ENCODE measurements at regions not wholly inside any gene's neighbourhood (a gene's known extent, or its start where the extent isn't known, plus 50 kb on each side); places are given as distances from the start of the nearest gene placed in this dataset.

DNA sequence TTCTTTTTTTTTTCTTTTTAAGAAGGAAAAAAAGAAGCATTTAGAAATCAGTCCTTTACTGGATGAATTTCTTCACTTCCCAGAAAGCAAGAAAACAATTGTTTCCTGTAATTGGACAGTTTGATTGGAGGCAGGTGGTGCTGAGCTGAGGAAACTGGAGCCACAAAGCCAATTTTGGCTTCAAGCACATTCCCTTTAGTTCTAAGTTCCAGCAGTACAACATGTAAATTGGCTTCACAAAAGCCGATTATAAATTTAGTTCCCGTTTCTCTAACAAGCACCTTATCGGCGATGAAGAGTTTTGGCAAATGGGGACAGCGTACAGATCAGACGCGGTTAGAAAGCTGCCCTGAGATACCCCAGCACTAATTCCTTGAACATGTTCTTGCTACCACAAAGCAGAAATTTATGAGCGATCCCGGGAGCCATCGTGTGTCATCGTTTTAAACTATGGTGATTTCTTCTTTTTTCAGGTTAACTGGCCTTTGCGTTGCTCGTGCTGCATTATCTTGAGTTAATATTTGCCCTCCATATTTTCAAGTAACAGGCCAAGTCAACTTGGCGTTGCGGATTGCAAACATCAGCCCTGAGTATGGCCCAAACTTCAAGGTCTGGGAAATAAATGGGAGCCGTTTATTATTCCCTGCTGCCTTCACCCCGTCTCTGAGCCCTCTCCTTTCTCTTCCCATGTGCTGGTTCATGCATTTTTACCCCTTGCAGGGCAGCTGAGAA is 190.4 kb upstream of the ID2 start:
- Histone ChIP-seq H3K36me3 (ENCODE audit: control insufficient read depth, insufficient read depth, low read length) (no peaks in the 10 kb centered on the region), H3K9me3 (ENCODE audit: control insufficient read depth, low read length) (no peaks in the 10 kb centered on the region), H3K4me1 (ENCODE audit: control insufficient read depth, insufficient read depth, low read length, poor library complexity, severe bottlenecking) (peaks cover 4% of the 10 kb centered on the region), H3K27ac (ENCODE audit: low read depth, low read length, severe bottlenecking) (no peak overlapping the region), H3K4me3 (ENCODE audit: extremely low read depth, insufficient read depth, low read length, poor library complexity, severe bottlenecking) (no peak overlapping the region)
- WGBS, 2 experiments (ENCODE audit: insufficient coverage in 2 of 2), result 93 to 95% methylated on average over 15 to 17 of the region's 17 CpGs

DNA sequence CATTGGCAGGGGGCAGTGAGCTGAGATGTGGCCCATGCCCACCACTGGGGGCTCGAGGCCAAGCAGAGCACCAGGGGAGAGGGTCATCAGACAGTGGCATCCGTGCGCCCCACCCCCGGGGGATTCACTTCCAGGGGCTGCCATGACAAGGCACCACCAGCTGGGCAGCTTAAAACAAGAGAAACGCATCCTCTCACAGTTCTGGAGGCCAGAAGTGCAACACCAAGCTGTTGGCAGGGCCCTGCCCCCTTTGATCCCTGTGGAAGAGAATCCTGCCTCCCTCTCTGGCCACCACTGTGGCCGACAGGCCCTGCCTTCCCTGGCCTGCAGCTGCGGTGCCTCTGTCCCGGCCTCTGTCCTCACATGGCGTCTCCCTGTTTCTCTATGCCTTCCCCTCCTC is 187.7 kb upstream of the ID2 start:
- 85 to 91% methylated on average over 8 to 9 of the region's 9 CpGs for WGBS, 2 experiments (ENCODE audit: insufficient coverage in 2 of 2)
- no peak overlapping the region for H3K27ac ChIP-seq (ENCODE audit: low read depth, low read length, severe bottlenecking)
- H3K4me1 ChIP-seq (ENCODE audit: control insufficient read depth, insufficient read depth, low read length, poor library complexity, severe bottlenecking), result peaks cover 4% of the 10 kb centered on the region
- no peak overlapping the region for H3K4me3 ChIP-seq (ENCODE audit: extremely low read depth, insufficient read depth, low read length, poor library complexity, severe bottlenecking)
- H3K36me3 ChIP-seq (ENCODE audit: control insufficient read depth, insufficient read depth, low read length), result no peaks in the 10 kb centered on the region
- H3K9me3 ChIP-seq (ENCODE audit: control insufficient read depth, low read length), result no peaks in the 10 kb centered on the region

- Histone ChIP-seq H3K36me3 (ENCODE audit: control insufficient read depth, insufficient read depth, low read length) (no peaks in the 10 kb centered on the region), H3K4me1 (ENCODE audit: control insufficient read depth, insufficient read depth, low read length, poor library complexity, severe bottlenecking) (peaks cover 4% of the 10 kb centered on the region), H3K27ac (ENCODE audit: low read depth, low read length, severe bottlenecking) (no peak overlapping the region), H3K4me3 (ENCODE audit: extremely low read depth, insufficient read depth, low read length, poor library complexity, severe bottlenecking) (no peak overlapping the region), H3K9me3 (ENCODE audit: control insufficient read depth, low read length) (no peaks in the 10 kb centered on the region)
- 79 to 92% methylated on average over 3 of the region's 3 CpGs for WGBS, 2 experiments (ENCODE audit: insufficient coverage in 2 of 2)
Observed at GRCh38 chr2:8494589-8494988, 187.3 kb upstream of the ID2 start.

GRCh38 chr2:8495189-8495989 is 186.5 kb upstream of the ID2 start:
- Histone ChIP-seq H3K9me3 (ENCODE audit: control insufficient read depth, low read length) (no peaks in the 10 kb centered on the region), H3K27ac (ENCODE audit: low read depth, low read length, severe bottlenecking) (no peak overlapping the region), H3K4me3 (ENCODE audit: extremely low read depth, insufficient read depth, low read length, poor library complexity, severe bottlenecking) (no peak overlapping the region), H3K4me1 (ENCODE audit: control insufficient read depth, insufficient read depth, low read length, poor library complexity, severe bottlenecking) (peaks cover 4% of the 10 kb centered on the region), H3K36me3 (ENCODE audit: control insufficient read depth, insufficient read depth, low read length) (no peaks in the 10 kb centered on the region)
- WGBS, 2 experiments (ENCODE audit: insufficient coverage in 2 of 2), result 93 to 97% methylated on average over 9 to 10 of the region's 12 CpGs

GRCh38 chr2:8496079-8496478 is 185.8 kb upstream of the ID2 start:
- H3K4me3 ChIP-seq (ENCODE audit: extremely low read depth, insufficient read depth, low read length, poor library complexity, severe bottlenecking), result no peak overlapping the region
- 85 to 88% methylated on average over 1 to 2 of the region's 4 CpGs for WGBS, 2 experiments (ENCODE audit: insufficient coverage in 2 of 2)
- H3K4me1 ChIP-seq (ENCODE audit: control insufficient read depth, insufficient read depth, low read length, poor library complexity, severe bottlenecking), result peaks cover 4% of the 10 kb centered on the region
- no peaks in the 10 kb centered on the region for H3K9me3 ChIP-seq (ENCODE audit: control insufficient read depth, low read length)
- no peak overlapping the region for H3K27ac ChIP-seq (ENCODE audit: low read depth, low read length, severe bottlenecking)
- H3K36me3 ChIP-seq (ENCODE audit: control insufficient read depth, insufficient read depth, low read length), result no peaks in the 10 kb centered on the region

GRCh38 chr2:8496617-8497016 is 185.2 kb upstream of the ID2 start:
- Histone ChIP-seq H3K4me1 (ENCODE audit: control insufficient read depth, insufficient read depth, low read length, poor library complexity, severe bottlenecking) (peaks cover 4% of the 10 kb centered on the region), H3K36me3 (ENCODE audit: control insufficient read depth, insufficient read depth, low read length) (no peaks in the 10 kb centered on the region), H3K27ac (ENCODE audit: low read depth, low read length, severe bottlenecking) (no peak overlapping the region), H3K9me3 (ENCODE audit: control insufficient read depth, low read length) (no peaks in the 10 kb centered on the region), H3K4me3 (ENCODE audit: extremely low read depth, insufficient read depth, low read length, poor library complexity, severe bottlenecking) (no peak overlapping the region)
- WGBS, 2 experiments (ENCODE audit: insufficient coverage in 2 of 2), result 94 to 98% methylated on average over 2 to 4 of the region's 4 CpGs

GRCh38 chr2:8498994-8499393 is 182.9 kb upstream of the ID2 start:
- Histone ChIP-seq H3K27ac (ENCODE audit: low read depth, low read length, severe bottlenecking) (no peak overlapping the region), H3K4me3 (ENCODE audit: extremely low read depth, insufficient read depth, low read length, poor library complexity, severe bottlenecking) (no peak overlapping the region), H3K9me3 (ENCODE audit: control insufficient read depth, low read length) (no peaks in the 10 kb centered on the region), H3K4me1 (ENCODE audit: control insufficient read depth, insufficient read depth, low read length, poor library complexity, severe bottlenecking) (peaks cover 4% of the 10 kb centered on the region), H3K36me3 (ENCODE audit: control insufficient read depth, insufficient read depth, low read length) (no peaks in the 10 kb centered on the region)
- no CpG with 5 or more reads among the region's 3 CpGs for WGBS, 2 experiments (ENCODE audit: insufficient coverage in 2 of 2)

- WGBS, 2 experiments (ENCODE audit: insufficient coverage in 2 of 2), result 84 to 92% methylated on average over 8 to 9 of the region's 13 CpGs
- H3K27ac ChIP-seq (ENCODE audit: low read depth, low read length, severe bottlenecking), result no peak overlapping the region
- H3K4me1 ChIP-seq (ENCODE audit: control insufficient read depth, insufficient read depth, low read length, poor library complexity, severe bottlenecking), result no peaks in the 10 kb centered on the region
- H3K4me3 ChIP-seq (ENCODE audit: extremely low read depth, insufficient read depth, low read length, poor library complexity, severe bottlenecking), result no peak overlapping the region
- no peaks in the 10 kb centered on the region for H3K36me3 ChIP-seq (ENCODE audit: control insufficient read depth, insufficient read depth, low read length)
- H3K9me3 ChIP-seq (ENCODE audit: control insufficient read depth, low read length), result no peaks in the 10 kb centered on the region
Observed at GRCh38 chr2:8500124-8501054, 181.5 kb upstream of the ID2 start.

GRCh38 chr2:8501061-8501720 is 180.7 kb upstream of the ID2 start:
- H3K4me1 ChIP-seq (ENCODE audit: control insufficient read depth, insufficient read depth, low read length, poor library complexity, severe bottlenecking), result no peaks in the 10 kb centered on the region
- H3K36me3 ChIP-seq (ENCODE audit: control insufficient read depth, insufficient read depth, low read length), result no peaks in the 10 kb centered on the region
- no peak overlapping the region for H3K4me3 ChIP-seq (ENCODE audit: extremely low read depth, insufficient read depth, low read length, poor library complexity, severe bottlenecking)
- WGBS, 2 experiments (ENCODE audit: insufficient coverage in 2 of 2), result 100% methylated on average over 3 to 5 of the region's 7 CpGs
- no peaks in the 10 kb centered on the region for H3K9me3 ChIP-seq (ENCODE audit: control insufficient read depth, low read length)
- no peak overlapping the region for H3K27ac ChIP-seq (ENCODE audit: low read depth, low read length, severe bottlenecking)

GRCh38 chr2:8502316-8502715 is 179.5 kb upstream of the ID2 start:
- Histone ChIP-seq H3K36me3 (ENCODE audit: control insufficient read depth, insufficient read depth, low read length) (no peaks in the 10 kb centered on the region), H3K4me3 (ENCODE audit: extremely low read depth, insufficient read depth, low read length, poor library complexity, severe bottlenecking) (no peak overlapping the region), H3K9me3 (ENCODE audit: control insufficient read depth, low read length) (no peaks in the 10 kb centered on the region), H3K27ac (ENCODE audit: low read depth, low read length, severe bottlenecking) (no peak overlapping the region), H3K4me1 (ENCODE audit: control insufficient read depth, insufficient read depth, low read length, poor library complexity, severe bottlenecking) (no peaks in the 10 kb centered on the region)
- WGBS, 2 experiments (ENCODE audit: insufficient coverage in 2 of 2), result 76 to 85% methylated on average over 4 of the region's 6 CpGs

Measured in mesodermal cell (in vitro differentiated cells).